ENCODE measurements at regions not wholly inside any gene's neighbourhood (a gene's known extent, or its start where the extent isn't known, plus 50 kb on each side); places are given as distances from the start of the nearest gene placed in this dataset.

DNA sequence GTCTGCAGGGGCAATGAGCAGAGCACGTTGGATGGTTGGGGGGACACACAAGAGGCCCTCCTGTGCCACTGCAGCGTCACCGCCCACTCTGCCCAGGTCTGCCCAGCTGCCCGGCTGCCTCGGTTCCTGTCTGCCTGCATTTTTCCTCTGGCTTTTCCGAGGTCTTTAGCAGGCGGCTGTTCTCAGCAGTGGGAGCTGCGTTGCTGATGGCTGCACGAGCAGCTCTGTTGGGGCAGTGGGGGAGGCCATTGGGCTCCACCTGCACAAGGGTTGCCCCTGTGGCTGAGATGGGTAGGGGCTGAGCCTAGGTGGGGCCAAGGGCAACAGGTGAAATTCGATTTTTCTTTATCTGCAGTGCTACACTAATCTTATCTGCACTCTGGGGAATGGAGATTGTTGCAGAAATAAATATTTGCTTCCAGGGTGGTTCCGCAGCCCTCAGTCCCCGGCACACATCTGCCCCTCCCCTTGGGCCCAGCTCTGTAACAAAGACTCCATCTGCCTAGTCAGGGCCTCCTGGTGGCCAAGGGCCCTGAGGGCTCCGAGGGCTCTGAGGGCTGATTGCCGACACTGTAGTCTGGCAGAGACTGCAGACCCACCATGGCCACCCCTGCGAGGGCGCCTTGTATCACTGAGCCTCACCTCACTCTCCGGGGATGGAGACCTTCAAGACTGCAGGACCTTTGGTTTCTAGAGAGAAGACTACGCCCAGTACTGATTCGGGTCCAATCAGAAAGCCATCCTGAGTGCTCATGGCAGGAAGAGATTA is 141.7 kb upstream of the SHH start:
- TF ChIP-seq, protein P1, sequence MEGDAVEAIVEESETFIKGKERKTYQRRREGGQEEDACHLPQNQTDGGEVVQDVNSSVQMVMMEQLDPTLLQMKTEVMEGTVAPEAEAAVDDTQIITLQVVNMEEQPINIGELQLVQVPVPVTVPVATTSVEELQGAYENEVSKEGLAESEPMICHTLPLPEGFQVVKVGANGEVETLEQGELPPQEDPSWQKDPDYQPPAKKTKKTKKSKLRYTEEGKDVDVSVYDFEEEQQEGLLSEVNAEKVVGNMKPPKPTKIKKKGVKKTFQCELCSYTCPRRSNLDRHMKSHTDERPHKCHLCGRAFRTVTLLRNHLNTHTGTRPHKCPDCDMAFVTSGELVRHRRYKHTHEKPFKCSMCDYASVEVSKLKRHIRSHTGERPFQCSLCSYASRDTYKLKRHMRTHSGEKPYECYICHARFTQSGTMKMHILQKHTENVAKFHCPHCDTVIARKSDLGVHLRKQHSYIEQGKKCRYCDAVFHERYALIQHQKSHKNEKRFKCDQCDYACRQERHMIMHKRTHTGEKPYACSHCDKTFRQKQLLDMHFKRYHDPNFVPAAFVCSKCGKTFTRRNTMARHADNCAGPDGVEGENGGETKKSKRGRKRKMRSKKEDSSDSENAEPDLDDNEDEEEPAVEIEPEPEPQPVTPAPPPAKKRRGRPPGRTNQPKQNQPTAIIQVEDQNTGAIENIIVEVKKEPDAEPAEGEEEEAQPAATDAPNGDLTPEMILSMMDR (IDR thresholded peaks at IDR 0.05 in 8 of 11, conservative IDR thresholded peaks at IDR 0.05 in 3 of 11), result no peak
- TF ChIP-seq POLR2A (IDR thresholded peaks at IDR 0.05), result no peak
